Calu3 (cell line): ENCODE measurements at regions not wholly inside any gene's neighbourhood (a gene's known extent, or its start where the extent isn't known, plus 50 kb on each side); places are given as distances from the start of the nearest gene placed in this dataset.

Experiments used
- BruUV-seq: library from RNA; stranded (reverse); fragments of 400-500 nt; replicated peaks from 2 replicates; lab custom pipeline; 2021; lab: Mats Ljungman, UMichigan
- CTCF ChIA-PET: fragments of 300-600 bp; sonication (Branson Sonifier 250); formaldehyde crosslinking; loops from one replicate; lab custom pipeline; 2022; ENCODE audit warnings: antibody characterized with exemption; lab: Charles Lee
- DNase-seq: peaks from one replicate; pipeline ENCODE4 v3.0.0; 2022
- H3K27ac Mint-ChIP-seq: one replicate; pipeline ENCODE4 v1.8.0; 2022; ENCODE audit warnings: mixed read lengths; ENCODE audit not compliant: unreplicated experiment
- H3K27me3 Mint-ChIP-seq: one replicate; pipeline ENCODE4 v1.8.0; 2022; ENCODE audit warnings: mixed read lengths; ENCODE audit not compliant: unreplicated experiment
- H3K36me3 Mint-ChIP-seq: one replicate; pipeline ENCODE4 v1.8.0; 2022; ENCODE audit warnings: mild to moderate bottlenecking, moderate library complexity, mixed read lengths; ENCODE audit not compliant: insufficient read depth, unreplicated experiment
- H3K4me1 Mint-ChIP-seq: one replicate; pipeline ENCODE4 v1.8.0; 2022; ENCODE audit warnings: mild to moderate bottlenecking, low read depth, mixed read lengths; ENCODE audit not compliant: unreplicated experiment
- H3K4me3 Mint-ChIP-seq: one replicate; pipeline ENCODE4 v1.8.0; 2022; ENCODE audit warnings: mild to moderate bottlenecking, low read depth, moderate library complexity, mixed read lengths; ENCODE audit not compliant: unreplicated experiment
- H3K9me3 Mint-ChIP-seq: one replicate; pipeline ENCODE4 v1.8.0; 2022; ENCODE audit warnings: low read depth, mixed read lengths; ENCODE audit not compliant: unreplicated experiment
- CTCF ChIP-seq: fragments of 200-600 bp; IDR thresholded peaks from one replicate; pipeline ENCODE4 v1.8.0; 2022; ENCODE audit warnings: antibody characterized with exemption; ENCODE audit not compliant: unreplicated experiment
- intact Hi-C: fragments of 100-400 bp; cut with micrococcal nuclease; formaldehyde crosslinking; loops from one replicate; pipeline ENCODE4 v1.10.0; 2022; ENCODE audit not compliant: unreplicated experiment

GRCh38 chr11:115676206-115676605 lies 172.0 kb upstream of the CADM1 start:
- H3K27ac Mint-ChIP-seq = no peak overlapping the region
- CTCF ChIA-PET = no interaction called here
- H3K4me3 Mint-ChIP-seq = no peak overlapping the region
- H3K36me3 Mint-ChIP-seq = no peaks in the 10 kb centered on the region
- no TSS peak for BruUV-seq
- H3K27me3 Mint-ChIP-seq = no peaks in the 10 kb centered on the region
- no peaks in the 10 kb centered on the region for H3K4me1 Mint-ChIP-seq
- peaks cover 3% of the 10 kb centered on the region for H3K9me3 Mint-ChIP-seq
- DNase-seq = no peak
- intact Hi-C loops = no loop called here
- TF ChIP-seq CTCF = no peak

- H3K27ac Mint-ChIP-seq = no peak overlapping the region
- DNase-seq = no peak
These were observed 170.8 kb upstream of the CADM1 start for GRCh38 chr11:115674937-115675544.

GRCh38 chr11:115674176-115674936 lies 170.1 kb upstream of the CADM1 start:
- H3K27ac Mint-ChIP-seq = no peak overlapping the region
- peaks cover 3% of the 10 kb centered on the region for H3K9me3 Mint-ChIP-seq
- no peak for TF ChIP-seq CTCF
- no peak for DNase-seq
- CTCF ChIA-PET = no interaction called here
- H3K4me1 Mint-ChIP-seq = no peaks in the 10 kb centered on the region
- intact Hi-C loops = no loop called here
- H3K27me3 Mint-ChIP-seq = no peaks in the 10 kb centered on the region
- BruUV-seq = no TSS peak
- H3K36me3 Mint-ChIP-seq = no peaks in the 10 kb centered on the region
- no peak overlapping the region for H3K4me3 Mint-ChIP-seq

More at GRCh38 chr11:115674937-115675544, 170.8 kb upstream of the CADM1 start:
- intact Hi-C loops = no loop called here
- BruUV-seq = no TSS peak
- no peak overlapping the region for H3K4me3 Mint-ChIP-seq
- CTCF ChIA-PET = no interaction called here
- no peaks in the 10 kb centered on the region for H3K4me1 Mint-ChIP-seq
- TF ChIP-seq CTCF = no peak
- H3K9me3 Mint-ChIP-seq = peaks cover 3% of the 10 kb centered on the region
- H3K36me3 Mint-ChIP-seq = no peaks in the 10 kb centered on the region
- no peaks in the 10 kb centered on the region for H3K27me3 Mint-ChIP-seq

- Mint-ChIP-seq H3K36me3 (no peaks in the 10 kb centered on the region), H3K4me1 (no peaks in the 10 kb centered on the region), H3K4me3 (no peak overlapping the region), H3K27me3 (no peaks in the 10 kb centered on the region), H3K27ac (no peak overlapping the region), H3K9me3 (peaks cover 4% of the 10 kb centered on the region)
- no peak for TF ChIP-seq CTCF
- CTCF ChIA-PET = no interaction called here
- intact Hi-C loops = no loop called here
- BruUV-seq = no TSS peak
- no peak for DNase-seq
These were observed 169.5 kb upstream of the CADM1 start for GRCh38 chr11:115673720-115674119.
